Keratinocyte (primary cell): ENCODE measurements at regions not wholly inside any gene's neighbourhood (a gene's known extent, or its start where the extent isn't known, plus 50 kb on each side); places are given as distances from the start of the nearest gene placed in this dataset.

Source experiments
- CTCF ChIP-seq, 3 experiments: IDR thresholded peaks in 1 of 3; conservative IDR thresholded peaks in 1 of 3; optimal IDR thresholded peaks in 1 of 3; 2 replicates in 2 of 3; 3 replicates in 1 of 3; pipeline versions ENCODE3 to v1.5.1; 2011; ENCODE audit warnings: low read length in 3 of 3, mild to moderate bottlenecking in 3 of 3, moderate library complexity in 2 of 3, control low read depth in 1 of 3, inconsistent platforms in 1 of 3; ENCODE audit not compliant: insufficient read depth in 2 of 3; ENCODE audit errors: extremely low read depth in 1 of 3
- EZH2 ChIP-seq: IDR thresholded peaks from one replicate; pipeline ENCODE4 v1.6.1; 2012; ENCODE audit warnings: inconsistent platforms, mild to moderate bottlenecking, low read length, moderate library complexity

DNA sequence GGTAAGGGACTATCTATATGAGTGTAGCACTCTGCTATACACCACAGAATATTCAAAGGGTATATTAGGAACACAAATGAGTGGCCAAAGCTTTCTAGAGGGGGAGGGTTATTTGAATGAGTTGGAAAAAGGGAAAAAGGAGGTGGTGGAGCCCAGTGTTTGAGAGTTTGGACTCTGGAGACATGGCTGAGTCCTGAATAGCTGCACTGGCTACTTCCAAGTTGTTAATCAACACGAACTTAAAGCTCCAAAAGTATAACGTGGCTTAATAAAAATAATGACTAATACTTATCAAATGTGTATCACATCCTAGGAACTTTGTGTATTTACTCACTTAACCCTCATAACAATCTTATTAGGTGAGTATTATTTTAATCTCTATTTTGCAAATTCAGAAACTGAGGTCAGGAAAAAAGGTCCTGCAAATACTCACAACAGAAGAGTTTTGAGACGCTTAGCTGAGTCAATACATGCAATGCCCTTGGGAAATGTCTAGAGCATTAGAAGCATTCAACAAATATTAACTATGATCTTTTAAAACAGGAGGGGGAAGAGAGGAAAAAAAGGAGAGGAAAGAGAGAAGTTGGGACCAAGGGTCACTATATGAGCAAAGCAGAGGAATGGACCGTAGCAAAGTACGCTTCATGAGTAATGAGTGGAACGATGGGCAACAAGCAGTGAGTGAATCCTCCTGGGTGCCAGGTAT, 189.5 kb upstream of the HMGA2 start:
- no peak for TF ChIP-seq CTCF (optimal IDR thresholded peaks at IDR 0.05 in 1 of 3, IDR thresholded peaks at IDR 0.05 in 1 of 3, conservative IDR thresholded peaks at IDR 0.05 in 1 of 3; ENCODE audit: extremely low read depth in 1 of 3, insufficient read depth in 2 of 3, low read length in 3 of 3)
- TF ChIP-seq EZH2: no peak
